ENCODE measurements at regions not wholly inside any gene's neighbourhood (a gene's known extent, or its start where the extent isn't known, plus 50 kb on each side); places are given as distances from the start of the nearest gene placed in this dataset.

DNA sequence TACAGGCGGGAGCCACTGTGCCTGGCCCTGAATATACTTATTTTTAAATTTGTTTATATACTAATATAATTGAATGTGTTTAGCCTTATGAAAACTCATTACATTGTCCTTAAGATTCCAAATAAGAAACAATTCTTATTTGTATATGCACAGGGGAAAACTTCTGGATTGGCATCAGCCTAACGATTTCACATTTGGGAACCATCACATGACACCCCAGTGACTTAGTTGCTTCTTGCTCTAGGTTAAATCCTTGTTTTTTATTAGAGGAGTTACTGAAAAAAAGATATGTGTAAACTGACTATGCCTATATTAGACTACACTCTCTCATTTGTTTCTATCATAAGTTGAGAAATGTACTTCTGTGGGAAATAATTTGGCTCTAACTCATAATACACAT is 520.2 kb downstream of the SPRY1 start:
- Histone ChIP-seq H3K27ac (no peak overlapping the region), H3K27me3 (replicated peaks in 1 of 7) (no peaks in the 10 kb centered on the region), H3K9me3 (no peaks in the 10 kb centered on the region), H3K36me3 (no peaks in the 10 kb centered on the region), H3K4me3 (no peak overlapping the region), H3K4me1 (no peaks in the 10 kb centered on the region)
- DNase-seq, result no peak
- intact Hi-C loops (cut with DNase I; ENCODE audit: low total_unique reads), result no loop called here
- TF ChIP-seq, protein P1, sequence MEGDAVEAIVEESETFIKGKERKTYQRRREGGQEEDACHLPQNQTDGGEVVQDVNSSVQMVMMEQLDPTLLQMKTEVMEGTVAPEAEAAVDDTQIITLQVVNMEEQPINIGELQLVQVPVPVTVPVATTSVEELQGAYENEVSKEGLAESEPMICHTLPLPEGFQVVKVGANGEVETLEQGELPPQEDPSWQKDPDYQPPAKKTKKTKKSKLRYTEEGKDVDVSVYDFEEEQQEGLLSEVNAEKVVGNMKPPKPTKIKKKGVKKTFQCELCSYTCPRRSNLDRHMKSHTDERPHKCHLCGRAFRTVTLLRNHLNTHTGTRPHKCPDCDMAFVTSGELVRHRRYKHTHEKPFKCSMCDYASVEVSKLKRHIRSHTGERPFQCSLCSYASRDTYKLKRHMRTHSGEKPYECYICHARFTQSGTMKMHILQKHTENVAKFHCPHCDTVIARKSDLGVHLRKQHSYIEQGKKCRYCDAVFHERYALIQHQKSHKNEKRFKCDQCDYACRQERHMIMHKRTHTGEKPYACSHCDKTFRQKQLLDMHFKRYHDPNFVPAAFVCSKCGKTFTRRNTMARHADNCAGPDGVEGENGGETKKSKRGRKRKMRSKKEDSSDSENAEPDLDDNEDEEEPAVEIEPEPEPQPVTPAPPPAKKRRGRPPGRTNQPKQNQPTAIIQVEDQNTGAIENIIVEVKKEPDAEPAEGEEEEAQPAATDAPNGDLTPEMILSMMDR (IDR thresholded peaks at IDR 0.05 in 8 of 11, conservative IDR thresholded peaks at IDR 0.05 in 3 of 11), result no peak
- TF ChIP-seq POLR2AphosphoS5 (IDR thresholded peaks at IDR 0.05), result no peak
- no peak for TF ChIP-seq POLR2A (IDR thresholded peaks at IDR 0.05)
- WGBS, 5 donors, result 84 to 96% (median 89%) methylated on average over 2 of the region's 2 CpGs

DNA sequence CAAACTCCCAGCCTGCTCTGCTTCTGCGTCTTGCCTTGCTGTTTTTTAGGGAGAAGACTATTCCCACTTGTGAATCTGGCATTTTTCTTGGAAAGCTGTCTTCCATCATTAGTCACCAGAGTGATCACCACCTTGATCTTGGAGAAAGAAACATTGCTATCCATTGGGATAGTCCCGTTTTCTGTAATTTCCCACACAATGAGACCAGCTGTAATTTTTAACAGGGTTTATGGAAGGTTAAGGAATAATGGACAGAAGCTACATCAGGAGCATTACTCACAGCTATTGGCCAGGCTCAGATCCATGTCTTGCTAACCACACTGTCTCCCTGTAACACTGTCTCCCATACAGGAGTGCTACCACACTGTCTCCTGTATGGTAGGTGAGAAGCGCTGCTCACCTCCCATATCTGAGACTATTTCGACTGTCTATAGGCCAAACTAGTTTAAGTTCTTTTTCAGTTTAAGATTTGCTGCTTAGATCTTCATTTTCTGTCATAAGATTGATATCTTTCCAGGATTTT is 523.0 kb downstream of the SPRY1 start:
- no peaks in the 10 kb centered on the region for H3K36me3 ChIP-seq
- no peaks in the 10 kb centered on the region for H3K4me1 ChIP-seq
- no peak overlapping the region for H3K4me3 ChIP-seq
- DNase-seq, result no peak
- WGBS, 5 donors, result 86 to 93% (median 87%) methylated on average over 4 of the region's 4 CpGs
- no peak overlapping the region for H3K27ac ChIP-seq
- intact Hi-C loops (cut with DNase I; ENCODE audit: low total_unique reads), result no loop called here
- H3K9me3 ChIP-seq, result no peaks in the 10 kb centered on the region
- TF ChIP-seq, protein P1 (IDR thresholded peaks at IDR 0.05 in 8 of 11, conservative IDR thresholded peaks at IDR 0.05 in 3 of 11), result no peak
- no peak for TF ChIP-seq POLR2AphosphoS5 (IDR thresholded peaks at IDR 0.05)
- no peaks in the 10 kb centered on the region for H3K27me3 ChIP-seq (replicated peaks in 1 of 7)

DNA sequence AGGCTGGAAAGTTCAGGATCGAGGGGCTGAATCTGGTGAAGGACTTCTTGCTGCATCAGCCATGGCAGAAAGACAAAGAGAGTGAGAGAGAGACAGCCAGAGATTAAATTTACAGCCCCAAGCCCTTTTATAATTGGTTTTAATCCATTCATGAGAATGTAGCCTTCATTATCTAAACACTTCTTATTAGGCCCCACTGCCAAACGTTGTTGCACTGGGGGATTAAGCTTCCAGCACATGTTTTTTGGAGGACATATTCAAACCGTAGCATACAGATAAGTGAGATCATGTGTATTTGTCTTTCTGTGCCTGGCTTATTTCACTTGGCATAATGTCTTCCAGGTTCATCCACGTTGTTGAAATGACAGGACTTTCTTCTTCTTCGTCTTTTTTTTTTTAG is 524.7 kb downstream of the SPRY1 start:
- no peaks in the 10 kb centered on the region for H3K4me1 ChIP-seq
- H3K27me3 ChIP-seq (replicated peaks in 1 of 7), result no peaks in the 10 kb centered on the region
- H3K27ac ChIP-seq, result no peak overlapping the region
- H3K4me3 ChIP-seq, result no peak overlapping the region
- no peaks in the 10 kb centered on the region for H3K9me3 ChIP-seq
- WGBS, 5 donors, result 73 to 90% (median 84%) methylated on average over 5 of the region's 5 CpGs
- TF ChIP-seq POLR2AphosphoS5 (IDR thresholded peaks at IDR 0.05) (no peak), POLR2A (IDR thresholded peaks at IDR 0.05) (no peak)
- TF ChIP-seq, protein P1 (IDR thresholded peaks at IDR 0.05 in 8 of 11, conservative IDR thresholded peaks at IDR 0.05 in 3 of 11), result no peak
- no peaks in the 10 kb centered on the region for H3K36me3 ChIP-seq
- intact Hi-C loops (cut with DNase I; ENCODE audit: low total_unique reads), result no loop called here
- no peak for DNase-seq

DNA sequence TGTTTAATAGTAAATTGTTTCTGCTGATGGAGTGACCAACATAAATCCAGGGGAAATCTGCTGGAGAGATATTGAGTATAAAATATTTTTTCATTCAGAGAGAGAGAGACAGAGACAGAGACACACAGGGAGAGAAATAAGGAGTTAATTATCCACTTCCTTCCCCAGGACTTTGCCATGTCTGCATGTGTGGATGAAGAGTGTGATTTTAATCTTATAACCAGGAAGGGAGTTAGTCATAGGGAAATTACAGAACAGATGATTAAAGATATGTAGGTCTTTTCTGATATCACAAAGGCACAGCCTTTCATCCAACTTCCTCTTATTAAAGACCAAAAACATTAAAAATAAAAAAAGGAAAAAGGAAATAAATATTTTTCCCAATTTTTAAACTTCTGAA is 526.3 kb downstream of the SPRY1 start:
- TF ChIP-seq POLR2A (IDR thresholded peaks at IDR 0.05) (no peak), POLR2AphosphoS5 (IDR thresholded peaks at IDR 0.05) (no peak)
- TF ChIP-seq, protein P1 (IDR thresholded peaks at IDR 0.05 in 8 of 11, conservative IDR thresholded peaks at IDR 0.05 in 3 of 11), result no peak
- H3K27ac ChIP-seq, result peak overlapping the region in 6 of 8 donors; percentile 2 to 55 (median 36)
- no peaks in the 10 kb centered on the region for H3K9me3 ChIP-seq
- H3K4me3 ChIP-seq, result no peak overlapping the region
- intact Hi-C loops (cut with DNase I; ENCODE audit: low total_unique reads), result no loop called here
- H3K4me1 ChIP-seq, result no peaks in the 10 kb centered on the region
- no peaks in the 10 kb centered on the region for H3K27me3 ChIP-seq (replicated peaks in 1 of 7)
- H3K36me3 ChIP-seq, result no peaks in the 10 kb centered on the region
- DNase-seq, result no peak
